ENCODE measurements at regions not wholly inside any gene's neighbourhood (a gene's known extent, or its start where the extent isn't known, plus 50 kb on each side); places are given as distances from the start of the nearest gene placed in this dataset.

DNA sequence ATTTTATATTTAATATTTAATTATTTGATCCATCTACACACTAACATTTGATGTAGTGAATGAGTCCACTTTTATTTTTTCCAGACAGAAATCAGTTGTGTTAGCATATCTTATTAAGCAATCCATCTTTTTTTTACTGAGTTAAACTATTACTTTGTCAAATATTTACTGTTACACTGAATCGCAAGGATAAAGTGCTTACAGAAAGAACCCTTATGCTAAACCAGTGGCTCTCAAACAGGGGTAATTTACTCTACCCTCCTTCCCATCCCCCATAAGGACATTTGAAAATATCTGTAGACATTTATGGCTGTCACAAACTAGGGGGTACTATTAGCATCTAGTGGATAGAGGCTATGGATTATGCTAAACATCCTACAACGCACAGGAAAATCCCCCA lies 508.2 kb downstream of the C12orf50 start:
- Histone ChIP-seq H3K27me3 (ENCODE audit: insufficient read depth, insufficient read length) (no peaks in the 10 kb centered on the region), H3K9me3 (ENCODE audit: insufficient read depth, low read length) (no peaks in the 10 kb centered on the region), H3K4me1 (ENCODE audit: insufficient read depth, insufficient read length) (no peaks in the 10 kb centered on the region), H3K9ac (ENCODE audit: insufficient read length, low read depth) (no peak overlapping the region), H3K36me3 (ENCODE audit: insufficient read depth, insufficient read length, low read length) (no peaks in the 10 kb centered on the region), H3K4me3 (ENCODE audit: insufficient read length, low read depth) (no peak overlapping the region)
- no peak for DNase-seq (ENCODE audit: low read depth, low spot score)
- TF ChIP-seq ZNF274 (IDR thresholded peaks at IDR 0.05; ENCODE audit: low read depth, low read length) (no peak), YY1 (IDR thresholded peaks at IDR 0.05; ENCODE audit: insufficient read depth, insufficient read length) (no peak), SUZ12 (IDR thresholded peaks at IDR 0.05; ENCODE audit: extremely low read depth, insufficient read depth, insufficient read length) (no peak)

DNA sequence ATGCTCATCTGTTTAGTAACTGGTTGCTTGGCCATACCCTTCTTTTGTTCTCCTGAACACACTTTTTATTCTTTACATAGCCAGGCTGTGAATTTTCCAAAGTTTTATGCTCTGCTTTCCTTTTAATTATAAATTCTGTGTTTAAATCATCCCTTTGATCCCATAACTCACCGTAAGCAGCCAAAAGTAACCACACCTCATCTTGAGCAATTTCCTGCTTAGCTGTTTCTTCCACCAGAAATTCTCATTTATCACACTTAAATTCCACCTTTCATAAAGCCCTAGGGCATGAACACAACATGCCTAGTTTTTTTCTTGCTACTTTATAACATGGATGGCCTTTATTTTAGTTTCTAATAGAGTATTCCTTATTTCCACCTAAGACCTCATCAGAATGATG lies 510.7 kb downstream of the C12orf50 start:
- Histone ChIP-seq H3K4me3 (ENCODE audit: insufficient read length, low read depth) (no peak overlapping the region), H3K4me1 (ENCODE audit: insufficient read depth, insufficient read length) (no peaks in the 10 kb centered on the region), H3K9me3 (ENCODE audit: insufficient read depth, low read length) (no peaks in the 10 kb centered on the region), H3K9ac (ENCODE audit: insufficient read length, low read depth) (no peak overlapping the region), H3K36me3 (ENCODE audit: insufficient read depth, insufficient read length, low read length) (no peaks in the 10 kb centered on the region), H3K27me3 (ENCODE audit: insufficient read depth, insufficient read length) (no peaks in the 10 kb centered on the region)
- TF ChIP-seq ZNF274 (IDR thresholded peaks at IDR 0.05; ENCODE audit: low read depth, low read length) (no peak), YY1 (IDR thresholded peaks at IDR 0.05; ENCODE audit: insufficient read depth, insufficient read length) (no peak), SUZ12 (IDR thresholded peaks at IDR 0.05; ENCODE audit: extremely low read depth, insufficient read depth, insufficient read length) (no peak)
- DNase-seq (ENCODE audit: low read depth, low spot score), result no peak

DNA sequence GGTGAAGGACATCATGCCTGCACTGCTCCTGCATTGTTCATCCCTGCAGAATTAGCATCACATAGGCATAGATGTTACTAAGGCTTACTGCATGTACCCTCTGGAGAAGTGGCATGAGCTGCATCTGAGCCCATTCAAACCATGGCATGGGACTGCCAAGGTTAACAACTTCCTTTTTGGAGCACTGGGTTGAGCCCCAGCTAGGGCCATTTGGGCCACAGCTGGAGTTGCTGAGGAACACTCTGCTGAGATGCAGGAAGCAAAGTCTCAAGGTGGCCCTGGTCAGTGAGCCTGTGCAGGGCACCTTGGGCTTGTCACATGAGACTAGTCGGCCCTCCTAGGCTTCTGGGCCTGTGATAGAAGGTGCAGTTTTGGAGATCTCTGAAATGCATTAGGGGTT lies 511.2 kb downstream of the C12orf50 start:
- no peak for TF ChIP-seq ZNF274 (IDR thresholded peaks at IDR 0.05; ENCODE audit: low read depth, low read length)
- Histone ChIP-seq H3K9me3 (ENCODE audit: insufficient read depth, low read length) (no peaks in the 10 kb centered on the region), H3K36me3 (ENCODE audit: insufficient read depth, insufficient read length, low read length) (no peaks in the 10 kb centered on the region), H3K4me1 (ENCODE audit: insufficient read depth, insufficient read length) (no peaks in the 10 kb centered on the region), H3K27me3 (ENCODE audit: insufficient read depth, insufficient read length) (no peaks in the 10 kb centered on the region), H3K9ac (ENCODE audit: insufficient read length, low read depth) (no peak overlapping the region), H3K4me3 (ENCODE audit: insufficient read length, low read depth) (no peak overlapping the region)
- DNase-seq (ENCODE audit: low read depth, low spot score), result no peak

DNA sequence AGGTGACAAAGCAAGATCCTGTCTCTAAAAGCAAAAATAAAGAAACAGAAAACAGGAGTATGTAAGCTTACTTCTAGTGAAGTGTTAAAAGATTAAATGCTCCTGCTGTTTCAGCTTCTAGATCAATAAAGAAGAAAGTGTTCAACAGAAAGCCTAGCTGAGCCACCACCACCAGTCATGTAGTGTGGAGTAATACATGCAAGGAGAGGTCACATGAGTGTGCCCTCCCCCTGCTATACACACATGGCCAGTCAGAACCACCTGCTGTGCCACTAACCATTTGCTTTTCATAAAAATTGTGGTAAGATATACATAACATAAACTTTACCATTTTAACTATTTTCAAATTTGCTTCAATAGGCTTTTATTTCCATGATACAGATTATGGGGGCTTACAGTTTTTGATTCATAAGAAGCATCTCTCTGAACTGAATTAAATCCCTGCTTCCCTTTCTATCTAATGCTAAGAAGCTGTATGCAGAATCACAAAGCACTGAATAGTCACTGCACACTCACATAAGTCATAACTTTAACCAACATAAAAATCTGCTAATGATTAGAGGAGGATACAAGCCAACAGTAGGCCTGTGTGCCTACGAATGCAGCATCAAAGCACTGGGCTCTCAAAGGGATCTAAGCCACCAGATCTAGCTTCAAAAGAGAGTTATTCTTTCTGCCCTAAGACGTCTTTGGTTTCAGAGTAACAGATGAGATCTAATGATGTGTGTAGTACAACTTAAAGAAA lies 515.5 kb downstream of the C12orf50 start:
- Histone ChIP-seq H3K4me1 (ENCODE audit: insufficient read depth, insufficient read length) (no peaks in the 10 kb centered on the region), H3K27me3 (ENCODE audit: insufficient read depth, insufficient read length) (no peaks in the 10 kb centered on the region), H3K4me3 (ENCODE audit: insufficient read length, low read depth) (no peak overlapping the region), H3K36me3 (ENCODE audit: insufficient read depth, insufficient read length, low read length) (no peaks in the 10 kb centered on the region), H3K9me3 (ENCODE audit: insufficient read depth, low read length) (no peaks in the 10 kb centered on the region), H3K9ac (ENCODE audit: insufficient read length, low read depth) (no peak overlapping the region)
- DNase-seq (ENCODE audit: low read depth, low spot score), result no peak
- no peak for TF ChIP-seq ZNF274 (IDR thresholded peaks at IDR 0.05; ENCODE audit: low read depth, low read length)
- TF ChIP-seq YY1 (IDR thresholded peaks at IDR 0.05; ENCODE audit: insufficient read depth, insufficient read length), result no peak
- TF ChIP-seq SUZ12 (IDR thresholded peaks at IDR 0.05; ENCODE audit: extremely low read depth, insufficient read depth, insufficient read length), result no peak

DNA sequence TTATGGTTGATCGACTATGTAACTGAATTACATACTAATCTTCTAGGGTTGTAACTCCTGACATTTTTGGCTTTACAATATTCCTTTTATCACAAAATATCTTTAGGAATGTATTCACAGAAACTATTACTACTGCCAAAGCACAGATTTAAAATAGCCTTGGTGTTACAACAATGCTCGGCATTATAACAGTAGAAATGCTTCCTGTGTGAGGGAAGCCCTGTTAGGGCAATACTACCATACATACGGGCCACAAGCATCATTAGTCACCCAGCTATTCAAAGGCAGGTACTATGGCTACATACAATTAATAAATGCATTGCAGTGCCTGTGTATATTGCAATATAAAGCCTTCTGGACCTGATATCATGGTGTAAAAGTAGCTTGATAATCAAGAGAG lies 517.8 kb downstream of the C12orf50 start:
- H3K36me3 ChIP-seq (ENCODE audit: insufficient read depth, insufficient read length, low read length), result no peaks in the 10 kb centered on the region
- no peak for TF ChIP-seq SUZ12 (IDR thresholded peaks at IDR 0.05; ENCODE audit: extremely low read depth, insufficient read depth, insufficient read length)
- TF ChIP-seq YY1 (IDR thresholded peaks at IDR 0.05; ENCODE audit: insufficient read depth, insufficient read length), result no peak
- TF ChIP-seq ZNF274 (IDR thresholded peaks at IDR 0.05; ENCODE audit: low read depth, low read length), result no peak
- no peaks in the 10 kb centered on the region for H3K9me3 ChIP-seq (ENCODE audit: insufficient read depth, low read length)
- DNase-seq (ENCODE audit: low read depth, low spot score), result no peak
- H3K4me3 ChIP-seq (ENCODE audit: insufficient read length, low read depth), result no peak overlapping the region
- H3K27me3 ChIP-seq (ENCODE audit: insufficient read depth, insufficient read length), result no peaks in the 10 kb centered on the region
- H3K4me1 ChIP-seq (ENCODE audit: insufficient read depth, insufficient read length), result no peaks in the 10 kb centered on the region
- no peak overlapping the region for H3K9ac ChIP-seq (ENCODE audit: insufficient read length, low read depth)

DNA sequence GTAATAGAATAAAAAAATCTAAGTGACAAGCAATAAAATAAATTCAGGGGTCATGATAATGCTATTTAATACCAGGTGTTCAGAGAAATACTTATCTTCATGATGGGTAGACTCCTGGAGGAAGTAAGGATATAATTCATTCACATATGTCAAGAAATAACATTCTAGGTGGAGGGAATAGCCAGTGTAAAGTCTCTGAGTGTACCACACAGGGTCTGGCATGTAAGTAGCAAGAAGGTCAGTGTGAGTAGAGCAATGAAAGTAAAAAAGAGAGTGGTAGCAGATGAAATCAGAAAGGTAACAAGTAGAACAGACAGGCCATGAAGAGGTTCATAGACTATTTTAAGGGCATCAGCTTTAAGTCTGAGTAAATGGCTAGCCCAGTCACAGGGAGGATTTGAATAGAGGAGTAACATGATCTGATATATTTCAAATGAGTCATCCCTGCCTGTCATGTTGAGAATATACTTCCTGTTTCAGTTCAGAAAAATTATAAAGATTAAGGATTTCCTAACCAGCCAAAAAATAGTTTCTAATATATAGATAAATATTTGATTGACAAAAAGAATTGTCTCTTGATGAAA lies 519.9 kb downstream of the C12orf50 start:
- Histone ChIP-seq H3K36me3 (ENCODE audit: insufficient read depth, insufficient read length, low read length) (no peaks in the 10 kb centered on the region), H3K4me3 (ENCODE audit: insufficient read length, low read depth) (no peak overlapping the region), H3K4me1 (ENCODE audit: insufficient read depth, insufficient read length) (no peaks in the 10 kb centered on the region), H3K27me3 (ENCODE audit: insufficient read depth, insufficient read length) (no peaks in the 10 kb centered on the region), H3K9ac (ENCODE audit: insufficient read length, low read depth) (no peak overlapping the region), H3K9me3 (ENCODE audit: insufficient read depth, low read length) (no peaks in the 10 kb centered on the region)
- no peak for TF ChIP-seq SUZ12 (IDR thresholded peaks at IDR 0.05; ENCODE audit: extremely low read depth, insufficient read depth, insufficient read length)
- TF ChIP-seq YY1 (IDR thresholded peaks at IDR 0.05; ENCODE audit: insufficient read depth, insufficient read length), result no peak
- TF ChIP-seq ZNF274 (IDR thresholded peaks at IDR 0.05; ENCODE audit: low read depth, low read length), result no peak
- no peak for DNase-seq (ENCODE audit: low read depth, low spot score)

DNA sequence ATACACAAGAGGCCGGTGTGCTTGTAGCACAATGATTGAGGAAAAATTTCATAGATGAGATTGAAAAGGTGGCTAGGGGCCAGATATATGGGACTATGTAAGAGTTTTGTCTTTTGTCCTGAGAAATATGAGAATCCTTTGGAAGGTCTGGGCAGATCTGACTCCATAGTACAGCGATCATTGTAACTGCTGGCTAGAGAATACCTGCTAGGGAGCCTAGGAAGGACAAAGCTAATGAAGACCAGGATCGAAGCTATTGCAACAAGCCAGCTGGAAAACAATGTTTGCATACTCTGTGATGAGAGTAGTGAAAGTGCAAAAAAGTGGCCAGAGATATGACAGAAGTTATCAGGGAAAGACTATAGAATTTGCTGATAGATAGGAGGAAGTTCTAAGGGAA lies 537.6 kb downstream of the C12orf50 start:
- DNase-seq (ENCODE audit: low read depth, low spot score), result no peak
- no peaks in the 10 kb centered on the region for H3K9me3 ChIP-seq (ENCODE audit: insufficient read depth, low read length)
- H3K27me3 ChIP-seq (ENCODE audit: insufficient read depth, insufficient read length), result no peaks in the 10 kb centered on the region
- H3K9ac ChIP-seq (ENCODE audit: insufficient read length, low read depth), result no peak overlapping the region
- H3K4me1 ChIP-seq (ENCODE audit: insufficient read depth, insufficient read length), result no peaks in the 10 kb centered on the region
- no peak overlapping the region for H3K4me3 ChIP-seq (ENCODE audit: insufficient read length, low read depth)
- H3K36me3 ChIP-seq (ENCODE audit: insufficient read depth, insufficient read length, low read length), result no peaks in the 10 kb centered on the region
- TF ChIP-seq YY1 (IDR thresholded peaks at IDR 0.05; ENCODE audit: insufficient read depth, insufficient read length) (no peak), SUZ12 (IDR thresholded peaks at IDR 0.05; ENCODE audit: extremely low read depth, insufficient read depth, insufficient read length) (no peak), ZNF274 (IDR thresholded peaks at IDR 0.05; ENCODE audit: low read depth, low read length) (no peak)
